ENCODE measurements at regions not wholly inside any gene's neighbourhood (a gene's known extent, or its start where the extent isn't known, plus 50 kb on each side); places are given as distances from the start of the nearest gene placed in this dataset.

GRCh38 chr4:178781779-178782178 is 1339.5 kb upstream of the AGA start:
- no peaks in the 10 kb centered on the region for H3K79me2 ChIP-seq (ENCODE audit: low read length)
- no peaks in the 10 kb centered on the region for H3K9me2 ChIP-seq (replicated peaks; ENCODE audit: insufficient read depth, low read length)
- H3K4me1 ChIP-seq (ENCODE audit: low read length), result no peaks in the 10 kb centered on the region
- DNase-seq, result no peak
- H3K27me3 ChIP-seq (replicated peaks; ENCODE audit: insufficient read depth, low read length), result no peaks in the 10 kb centered on the region
- no peak overlapping the region for H3K9ac ChIP-seq (ENCODE audit: low read length)
- no peak for TF ChIP-seq CTCF (IDR thresholded peaks at IDR 0.05; ENCODE audit: low read length)
- TF ChIP-seq EZH2 (optimal IDR thresholded peaks at IDR 0.05; ENCODE audit: low read depth, low read length), result no peak
- no peak for TF ChIP-seq EZH2phosphoT487 (IDR thresholded peaks at IDR 0.05; ENCODE audit: low read length)
- H3K4me2 ChIP-seq (ENCODE audit: low read depth, low read length), result no peak overlapping the region
- H3K36me3 ChIP-seq (replicated peaks; ENCODE audit: insufficient read depth, low read length), result no peaks in the 10 kb centered on the region
- H3K9me3 ChIP-seq (replicated peaks; ENCODE audit: insufficient read depth, low read length), result no peaks in the 10 kb centered on the region
- no peak overlapping the region for H2AFZ ChIP-seq (ENCODE audit: low read length)
- H3K27ac ChIP-seq (ENCODE audit: low read length), result no peak overlapping the region
- H4K20me1 ChIP-seq (ENCODE audit: insufficient read depth, low read length), result no peaks in the 10 kb centered on the region
- no peaks in the 10 kb centered on the region for H3F3A ChIP-seq (ENCODE audit: insufficient read depth, low read length)
- no peak overlapping the region for H3K4me3 ChIP-seq (ENCODE audit: low read length)

- H3K79me2 ChIP-seq (ENCODE audit: low read length), result no peaks in the 10 kb centered on the region
- H3K27me3 ChIP-seq (replicated peaks; ENCODE audit: insufficient read depth, low read length), result no peaks in the 10 kb centered on the region
- no peak overlapping the region for H3K9ac ChIP-seq (ENCODE audit: low read length)
- no peaks in the 10 kb centered on the region for H3K4me1 ChIP-seq (ENCODE audit: low read length)
- no peaks in the 10 kb centered on the region for H4K20me1 ChIP-seq (ENCODE audit: insufficient read depth, low read length)
- DNase-seq, result no peak
- H3K9me3 ChIP-seq (replicated peaks; ENCODE audit: insufficient read depth, low read length), result no peaks in the 10 kb centered on the region
- no peaks in the 10 kb centered on the region for H3K36me3 ChIP-seq (replicated peaks; ENCODE audit: insufficient read depth, low read length)
- H2AFZ ChIP-seq (ENCODE audit: low read length), result no peak overlapping the region
- TF ChIP-seq EZH2 (optimal IDR thresholded peaks at IDR 0.05; ENCODE audit: low read depth, low read length) (no peak), CTCF (IDR thresholded peaks at IDR 0.05; ENCODE audit: low read length) (no peak), EZH2phosphoT487 (IDR thresholded peaks at IDR 0.05; ENCODE audit: low read length) (no peak)
- H3K9me2 ChIP-seq (replicated peaks; ENCODE audit: insufficient read depth, low read length), result no peaks in the 10 kb centered on the region
- H3F3A ChIP-seq (ENCODE audit: insufficient read depth, low read length), result no peaks in the 10 kb centered on the region
- no peak overlapping the region for H3K4me3 ChIP-seq (ENCODE audit: low read length)
- H3K4me2 ChIP-seq (ENCODE audit: low read depth, low read length), result no peak overlapping the region
- no peak overlapping the region for H3K27ac ChIP-seq (ENCODE audit: low read length)
These were observed 1342.3 kb upstream of the AGA start for GRCh38 chr4:178784491-178784890.

GRCh38 chr4:178789279-178789678 is 1347.0 kb upstream of the AGA start:
- Histone ChIP-seq H3K27me3 (replicated peaks; ENCODE audit: insufficient read depth, low read length) (no peaks in the 10 kb centered on the region), H3K4me3 (ENCODE audit: low read length) (no peak overlapping the region), H4K20me1 (ENCODE audit: insufficient read depth, low read length) (no peaks in the 10 kb centered on the region), H3K9ac (ENCODE audit: low read length) (no peak overlapping the region), H3K79me2 (ENCODE audit: low read length) (no peaks in the 10 kb centered on the region), H3K9me2 (replicated peaks; ENCODE audit: insufficient read depth, low read length) (no peaks in the 10 kb centered on the region), H3K36me3 (replicated peaks; ENCODE audit: insufficient read depth, low read length) (no peaks in the 10 kb centered on the region), H3K27ac (ENCODE audit: low read length) (no peak overlapping the region), H3K9me3 (replicated peaks; ENCODE audit: insufficient read depth, low read length) (no peaks in the 10 kb centered on the region), H3K4me2 (ENCODE audit: low read depth, low read length) (no peak overlapping the region), H3F3A (ENCODE audit: insufficient read depth, low read length) (no peaks in the 10 kb centered on the region), H2AFZ (ENCODE audit: low read length) (no peak overlapping the region), H3K4me1 (ENCODE audit: low read length) (no peaks in the 10 kb centered on the region)
- peak; percentile 9 for DNase-seq
- TF ChIP-seq CTCF (IDR thresholded peaks at IDR 0.05; ENCODE audit: low read length) (no peak), EZH2phosphoT487 (IDR thresholded peaks at IDR 0.05; ENCODE audit: low read length) (no peak), EZH2 (optimal IDR thresholded peaks at IDR 0.05; ENCODE audit: low read depth, low read length) (no peak)

Data from MM.1S (cell line).